ENCODE measurements at regions not wholly inside any gene's neighbourhood (a gene's known extent, or its start where the extent isn't known, plus 50 kb on each side); places are given as distances from the start of the nearest gene placed in this dataset.
"Not testable (repeated sequence)": the region's sequence is repeated elsewhere in the genome, so short reads cannot be mapped to it uniquely, and the experiment has no call there.

DNA sequence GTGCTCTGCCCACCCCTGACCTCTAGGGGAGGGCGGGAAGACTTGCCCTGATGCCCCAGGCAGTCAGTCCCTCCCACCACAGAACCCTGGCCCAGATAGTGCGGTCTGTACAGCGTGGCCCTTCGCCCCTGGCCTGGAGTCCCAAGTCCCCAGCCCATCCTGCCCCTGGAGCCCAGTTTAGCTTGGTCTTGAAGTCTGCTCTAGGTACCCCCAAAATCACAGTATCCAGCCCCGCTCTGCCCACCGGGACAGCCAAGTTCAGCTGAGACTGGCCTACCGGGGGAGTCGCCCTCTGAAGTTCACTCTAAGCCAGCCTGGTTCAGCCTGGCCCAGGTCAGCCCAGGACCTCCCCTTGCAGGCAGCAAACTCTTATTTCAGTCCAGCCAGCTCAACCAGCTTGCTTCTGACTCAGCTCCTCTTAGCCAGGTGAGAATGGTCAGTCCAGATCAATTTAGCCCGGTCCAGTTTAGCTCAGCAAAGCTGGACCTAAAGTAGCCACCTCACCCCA is 75.9 kb downstream of the TMEM121 start:
- Histone ChIP-seq H3K27ac (no peak overlapping the region), H3K9me3 (no peaks in the 10 kb centered on the region), H3K27me3 (no peaks in the 10 kb centered on the region), H3K4me1 (no peaks in the 10 kb centered on the region), H3K36me3 (replicated peaks in 1 of 2; ENCODE audit: insufficient read depth in 1 of 2, low read depth in 2 of 2) (no peaks in the 10 kb centered on the region), H3K4me3 (no peak overlapping the region)
- no peak for TF ChIP-seq POLR2A (IDR thresholded peaks at IDR 0.05)
- TF ChIP-seq, protein P1, sequence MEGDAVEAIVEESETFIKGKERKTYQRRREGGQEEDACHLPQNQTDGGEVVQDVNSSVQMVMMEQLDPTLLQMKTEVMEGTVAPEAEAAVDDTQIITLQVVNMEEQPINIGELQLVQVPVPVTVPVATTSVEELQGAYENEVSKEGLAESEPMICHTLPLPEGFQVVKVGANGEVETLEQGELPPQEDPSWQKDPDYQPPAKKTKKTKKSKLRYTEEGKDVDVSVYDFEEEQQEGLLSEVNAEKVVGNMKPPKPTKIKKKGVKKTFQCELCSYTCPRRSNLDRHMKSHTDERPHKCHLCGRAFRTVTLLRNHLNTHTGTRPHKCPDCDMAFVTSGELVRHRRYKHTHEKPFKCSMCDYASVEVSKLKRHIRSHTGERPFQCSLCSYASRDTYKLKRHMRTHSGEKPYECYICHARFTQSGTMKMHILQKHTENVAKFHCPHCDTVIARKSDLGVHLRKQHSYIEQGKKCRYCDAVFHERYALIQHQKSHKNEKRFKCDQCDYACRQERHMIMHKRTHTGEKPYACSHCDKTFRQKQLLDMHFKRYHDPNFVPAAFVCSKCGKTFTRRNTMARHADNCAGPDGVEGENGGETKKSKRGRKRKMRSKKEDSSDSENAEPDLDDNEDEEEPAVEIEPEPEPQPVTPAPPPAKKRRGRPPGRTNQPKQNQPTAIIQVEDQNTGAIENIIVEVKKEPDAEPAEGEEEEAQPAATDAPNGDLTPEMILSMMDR (IDR thresholded peaks at IDR 0.05): no peak
- WGBS, 2 donors: 82 to 96% methylated on average over 3 to 9 of the region's 9 CpGs
- intact Hi-C loops (cut with DNase I): no loop called here
- ATAC-seq (no peak), DNase-seq (no peak)

DNA sequence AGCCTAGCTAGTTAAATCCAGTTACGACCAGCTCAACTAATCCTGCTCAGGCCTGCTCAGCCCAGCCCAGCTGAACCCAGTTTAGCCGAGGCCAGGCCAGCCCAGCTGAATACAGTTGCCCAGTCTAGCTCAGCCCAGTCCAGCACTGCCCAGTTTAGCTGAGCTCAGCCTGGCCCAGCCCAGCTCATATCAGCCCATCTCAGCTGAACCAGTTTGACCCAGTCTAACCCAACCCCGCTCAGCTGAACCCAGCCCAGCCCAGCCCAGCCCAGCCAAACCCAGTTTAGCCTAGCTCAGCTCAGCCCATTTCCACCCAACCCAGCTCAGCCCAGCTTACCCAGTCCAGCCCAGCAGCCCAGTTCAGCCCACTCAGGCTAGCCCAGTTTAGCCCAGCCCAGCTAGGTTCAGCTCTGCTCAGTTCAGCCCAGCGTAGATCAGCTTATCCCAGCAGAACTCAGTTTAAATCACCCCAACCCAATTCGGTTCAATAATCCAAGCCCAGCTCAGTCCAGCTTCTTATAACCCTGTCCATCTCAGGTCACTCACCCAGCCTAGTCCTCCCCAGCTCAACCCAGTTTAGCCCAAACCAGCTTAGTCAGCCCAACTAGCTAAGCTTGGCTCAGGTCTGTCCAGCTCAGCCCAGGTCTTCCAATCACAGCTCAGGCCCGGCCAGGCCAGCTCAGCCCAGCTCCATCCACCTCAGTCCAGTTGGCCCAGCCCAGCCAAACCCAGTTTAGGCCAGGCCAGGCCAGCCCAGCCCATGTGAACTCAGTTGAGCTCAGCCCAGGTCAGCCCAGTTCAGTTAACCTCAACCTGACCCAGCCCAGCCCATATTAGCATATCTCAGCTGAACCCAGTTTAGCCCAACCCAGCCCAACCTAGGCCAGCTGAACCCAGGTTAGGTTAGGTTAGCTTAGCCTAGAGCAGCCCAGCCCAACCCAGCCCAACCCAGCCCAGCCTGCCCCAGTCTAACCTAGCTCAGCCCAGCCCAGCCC is 76.7 kb downstream of the TMEM121 start:
- Histone ChIP-seq H3K4me3 (no peak overlapping the region), H3K27ac (no peak overlapping the region), H3K27me3 (no peaks in the 10 kb centered on the region), H3K36me3 (replicated peaks in 1 of 2; ENCODE audit: insufficient read depth in 1 of 2, low read depth in 2 of 2) (no peaks in the 10 kb centered on the region), H3K4me1 (no peaks in the 10 kb centered on the region), H3K9me3 (no peaks in the 10 kb centered on the region)
- intact Hi-C loops (cut with DNase I): no loop called here
- TF ChIP-seq POLR2A (IDR thresholded peaks at IDR 0.05): no peak
- TF ChIP-seq, protein P1 (IDR thresholded peaks at IDR 0.05): no peak
- no peak for DNase-seq
- WGBS, 2 donors: 89 to 90% methylated on average over 2 to 6 of the region's 6 CpGs
- no peak for ATAC-seq

DNA sequence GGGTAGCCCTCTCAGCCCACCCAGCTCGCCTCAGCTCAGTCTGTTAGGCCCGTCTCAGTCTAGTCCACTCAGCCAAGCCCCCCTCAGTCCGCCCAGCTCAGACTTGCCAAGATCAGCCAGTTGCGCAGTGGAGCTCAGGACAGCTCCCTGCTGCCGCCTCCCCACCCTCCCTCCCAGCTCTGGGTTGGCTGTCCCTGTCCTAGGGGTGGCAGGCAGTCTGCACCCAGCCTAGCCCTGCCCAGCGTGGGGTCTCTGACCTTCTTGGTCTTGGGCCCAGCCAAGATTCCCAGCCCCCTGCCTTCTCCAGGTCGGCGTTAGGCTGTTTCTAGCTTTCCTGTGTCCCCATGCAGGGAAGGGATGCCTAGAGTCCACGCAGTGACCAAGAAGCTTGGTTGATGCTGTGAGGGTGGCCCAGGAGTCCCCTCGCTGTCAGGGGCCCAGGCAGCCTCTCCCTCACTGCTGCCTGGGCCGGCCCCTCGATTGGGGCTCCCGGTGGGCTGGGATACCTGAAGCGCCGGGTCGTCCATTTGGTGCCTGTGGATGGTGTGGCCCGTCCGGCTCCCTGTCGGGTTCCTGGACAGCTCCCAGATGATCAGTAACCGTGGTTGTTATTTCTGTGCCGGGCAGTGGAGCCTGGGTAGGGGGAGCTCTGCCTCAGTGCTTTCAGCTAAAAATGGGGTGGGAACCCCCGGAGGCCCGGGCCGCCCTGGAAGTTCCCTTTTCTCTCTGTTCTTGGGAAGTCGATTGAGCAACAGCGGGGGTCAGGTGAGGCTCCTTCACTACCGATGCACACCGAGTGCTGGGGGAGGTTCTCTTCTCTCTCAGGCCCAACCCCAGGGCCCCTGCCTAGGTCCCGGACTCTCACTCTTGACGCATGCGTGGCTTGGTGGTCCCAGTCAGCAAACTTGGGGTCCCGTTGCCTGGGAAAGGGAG is 78.4 kb downstream of the TMEM121 start:
- intact Hi-C loops (cut with DNase I); ATAC-seq; H3K4me3 ChIP-seq; H3K27ac ChIP-seq; H3K36me3 ChIP-seq (replicated peaks in 1 of 2; ENCODE audit: insufficient read depth in 1 of 2, low read depth in 2 of 2); H3K4me1 ChIP-seq; H3K9me3 ChIP-seq; H3K27me3 ChIP-seq; DNase-seq: not testable (repeated sequence)
- 79 to 81% methylated on average over 9 to 28 of the region's 32 CpGs for WGBS, 2 donors

DNA sequence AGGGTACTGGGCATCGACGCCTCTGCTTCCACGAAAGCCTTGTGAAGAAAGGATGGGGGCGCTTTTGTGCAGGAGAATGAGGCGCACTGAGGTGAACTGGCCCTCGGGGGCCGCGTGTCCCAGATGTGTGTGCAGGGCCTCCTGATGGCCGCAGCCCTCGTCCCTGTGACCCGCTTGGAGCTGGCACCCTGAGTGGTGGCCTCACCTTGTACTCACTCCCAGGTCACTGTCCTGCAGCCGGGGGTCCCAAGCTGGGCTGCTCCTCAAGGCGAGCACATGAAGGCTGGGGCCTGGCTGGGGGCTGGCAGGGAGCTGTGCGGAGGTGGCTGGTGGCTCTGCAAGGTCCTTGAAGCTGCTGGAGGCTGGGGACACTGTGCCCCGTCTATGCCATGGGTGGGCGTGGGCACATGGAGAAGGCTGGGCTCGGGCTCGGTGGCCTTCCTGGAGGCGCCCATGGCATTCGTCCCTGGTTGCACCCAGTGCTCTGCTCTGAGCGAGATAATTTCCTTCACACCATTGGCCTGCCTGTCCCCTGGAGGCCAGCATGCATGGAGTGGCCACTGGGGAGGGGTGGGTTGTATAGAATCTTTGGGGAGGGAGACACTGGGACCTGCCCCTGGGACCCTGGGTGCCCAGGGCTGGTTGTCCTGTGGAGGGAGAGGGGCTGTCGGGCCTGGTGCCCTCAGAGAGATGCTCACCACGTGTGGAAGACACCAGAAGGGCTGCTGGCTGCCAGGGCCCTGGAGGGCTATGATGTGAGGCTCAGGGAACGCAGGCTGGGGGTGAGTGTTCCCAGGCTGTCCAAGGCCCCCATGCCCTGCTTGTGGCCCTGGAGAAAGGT is 79.3 kb downstream of the TMEM121 start:
- no peaks in the 10 kb centered on the region for H3K9me3 ChIP-seq
- H3K27me3 ChIP-seq: no peaks in the 10 kb centered on the region
- WGBS, 2 donors: 67 to 80% methylated on average over 11 to 19 of the region's 24 CpGs
- no peak overlapping the region for H3K4me3 ChIP-seq
- DNase-seq (no peak), ATAC-seq (no peak)
- no peaks in the 10 kb centered on the region for H3K36me3 ChIP-seq (replicated peaks in 1 of 2; ENCODE audit: insufficient read depth in 1 of 2, low read depth in 2 of 2)
- TF ChIP-seq, protein P1 (IDR thresholded peaks at IDR 0.05): no peak
- TF ChIP-seq POLR2A (IDR thresholded peaks at IDR 0.05): no peak
- no peaks in the 10 kb centered on the region for H3K4me1 ChIP-seq
- H3K27ac ChIP-seq: no peak overlapping the region
- intact Hi-C loops (cut with DNase I): no loop called here

DNA sequence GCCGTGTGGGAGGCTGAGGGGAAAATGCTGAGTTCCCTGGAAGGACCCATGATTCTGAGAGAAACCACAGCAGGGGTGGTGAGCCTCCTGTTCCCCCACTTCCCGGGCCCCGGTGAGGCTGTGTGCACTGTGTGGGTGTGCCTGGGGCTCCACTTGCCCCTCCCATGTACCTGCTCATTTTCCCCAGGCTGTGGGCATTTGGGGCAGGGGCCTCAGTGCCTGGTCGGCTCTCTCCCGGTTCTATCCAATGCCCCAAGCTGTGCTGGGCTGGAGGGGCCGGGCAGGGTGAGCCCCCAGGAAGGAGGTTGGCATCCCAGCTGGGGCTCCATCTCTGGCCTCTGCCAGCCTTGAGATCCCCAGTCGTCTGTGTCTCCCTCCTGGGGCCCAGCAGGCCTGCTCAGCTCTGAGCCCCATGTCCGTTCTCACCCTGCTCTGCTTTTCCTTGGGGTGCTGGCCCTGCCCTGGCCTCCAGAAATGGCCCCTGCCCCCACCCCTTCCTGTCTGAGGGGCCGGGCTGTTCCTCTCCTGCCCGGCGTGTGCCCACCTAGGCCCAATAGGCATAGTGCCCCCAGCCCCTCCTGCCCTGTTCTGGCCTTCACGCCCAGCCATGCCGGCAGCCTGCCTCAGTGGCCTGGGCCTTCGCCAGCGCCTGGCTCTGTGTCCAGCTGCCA is 80.1 kb downstream of the TMEM121 start:
- H3K27ac ChIP-seq; H3K36me3 ChIP-seq (replicated peaks in 1 of 2; ENCODE audit: insufficient read depth in 1 of 2, low read depth in 2 of 2); H3K4me3 ChIP-seq; H3K27me3 ChIP-seq; DNase-seq; H3K4me1 ChIP-seq; intact Hi-C loops (cut with DNase I); ATAC-seq; H3K9me3 ChIP-seq: not testable (repeated sequence)
- 57 to 66% methylated on average over 7 to 12 of the region's 15 CpGs for WGBS, 2 donors

DNA sequence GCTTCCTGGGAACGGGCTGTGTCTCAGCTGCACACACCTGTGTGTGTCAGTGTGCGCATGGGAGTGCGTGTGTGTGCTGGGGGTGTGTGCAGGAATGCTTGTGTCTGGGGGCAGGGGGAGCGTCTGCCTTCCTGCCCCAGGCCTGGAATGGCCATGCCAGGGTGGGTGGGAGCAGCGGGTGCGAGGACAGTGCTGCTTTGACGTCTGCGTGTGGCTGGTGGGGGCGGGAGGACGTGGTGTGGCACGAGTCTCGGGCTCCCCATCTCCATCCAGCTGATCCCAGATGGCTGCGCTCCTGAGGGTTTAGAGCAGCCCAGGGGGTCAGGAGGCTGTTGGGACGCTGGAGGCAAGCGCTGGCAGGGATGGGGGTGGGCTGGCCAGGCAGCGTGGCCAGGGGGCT is 80.6 kb downstream of the TMEM121 start:
- H3K9me3 ChIP-seq; H3K4me1 ChIP-seq; H3K4me3 ChIP-seq; H3K27ac ChIP-seq; intact Hi-C loops (cut with DNase I); ATAC-seq; DNase-seq; H3K36me3 ChIP-seq (replicated peaks in 1 of 2; ENCODE audit: insufficient read depth in 1 of 2, low read depth in 2 of 2); H3K27me3 ChIP-seq: not testable (repeated sequence)
- 49 to 68% methylated on average over 8 to 10 of the region's 16 CpGs for WGBS, 2 donors

DNA sequence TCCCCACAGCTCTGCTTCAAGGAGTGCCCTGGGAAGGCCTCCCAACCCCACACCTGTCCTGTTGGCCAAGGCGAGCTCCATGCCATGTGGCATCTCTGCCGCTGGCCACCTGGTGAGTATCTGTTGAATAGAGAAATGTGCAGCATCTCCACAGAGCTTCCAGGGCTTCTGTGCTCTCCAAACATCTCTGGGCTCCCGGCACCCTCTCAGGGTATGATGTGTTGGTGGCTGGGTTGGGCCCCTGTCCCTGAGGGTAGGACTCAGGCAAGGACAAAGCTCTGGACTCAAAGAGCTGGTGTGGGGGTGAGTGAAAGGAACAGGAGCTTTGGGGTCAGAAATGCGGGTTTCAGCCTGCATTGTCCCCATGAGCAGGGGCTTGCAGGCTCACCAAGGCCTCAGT is 88.6 kb downstream of the TMEM121 start:
- not testable (repeated sequence) for H3K36me3 ChIP-seq (replicated peaks in 1 of 2; ENCODE audit: insufficient read depth in 1 of 2, low read depth in 2 of 2)
- 67% methylated on average over 1 of the region's 4 CpGs; no CpG with 5 or more reads in 1 of the 2 donors for WGBS, 2 donors

More for the DNA sequence above, 88.6 kb downstream of the TMEM121 start:
- H3K4me3 ChIP-seq; intact Hi-C loops (cut with DNase I); DNase-seq; ATAC-seq; H3K4me1 ChIP-seq; H3K27me3 ChIP-seq; H3K27ac ChIP-seq; H3K9me3 ChIP-seq: not testable (repeated sequence)

All from body of pancreas (tissue), 4 donors.